H9 (cell line): ENCODE measurements at regions not wholly inside any gene's neighbourhood (a gene's known extent, or its start where the extent isn't known, plus 50 kb on each side); places are given as distances from the start of the nearest gene placed in this dataset.

Experiments used
- DNase-seq: peaks from one replicate; pipeline ENCODE4 v3.0.0-alpha.2; 2017
- H2AFZ ChIP-seq: one replicate; pipeline ENCODE4 v1.6.1; 2013; ENCODE audit warnings: mild to moderate bottlenecking, low read length, control low read depth, moderate library complexity
- H2AK5ac ChIP-seq: 2 replicates; pipeline ENCODE4 v1.6.1; 2013; ENCODE audit warnings: low read length, control low read depth, mixed read lengths; ENCODE audit not compliant: insufficient read length
- H2BK120ac ChIP-seq: one replicate; pipeline ENCODE4 v1.6.1; 2013; ENCODE audit warnings: low read depth, mild to moderate bottlenecking, low read length, control low read depth, inconsistent platforms; ENCODE audit not compliant: poor library complexity, severe bottlenecking
- H2BK12ac ChIP-seq: 2 replicates; pipeline ENCODE4 v1.6.1; 2013; ENCODE audit warnings: low read length, control low read depth, mixed read lengths, low read depth; ENCODE audit not compliant: insufficient read length
- H2BK15ac ChIP-seq: 2 replicates; pipeline ENCODE4 v1.6.1; 2013; ENCODE audit warnings: low read depth, low read length, control low read depth
- H2BK20ac ChIP-seq: one replicate; pipeline ENCODE4 v1.6.1; 2013; ENCODE audit warnings: low read depth, mild to moderate bottlenecking, low read length, control low read depth, inconsistent platforms; ENCODE audit not compliant: poor library complexity, severe bottlenecking
- H2BK5ac ChIP-seq: 2 replicates; pipeline ENCODE4 v1.6.1; 2013; ENCODE audit warnings: low read length, control low read depth, mixed read lengths; ENCODE audit not compliant: insufficient read length
- H3K14ac ChIP-seq: 2 replicates; pipeline ENCODE4 v1.6.1; 2013; ENCODE audit warnings: low read length, control low read depth; ENCODE audit not compliant: insufficient read depth
- H3K18ac ChIP-seq: 2 replicates; pipeline ENCODE4 v1.6.1; 2013; ENCODE audit warnings: low read depth, mild to moderate bottlenecking, mixed read lengths, low read length, control low read depth; ENCODE audit not compliant: insufficient read length
- H3K23ac ChIP-seq: 2 replicates; pipeline ENCODE4 v1.6.1; 2013; ENCODE audit warnings: low read length, control low read depth, mixed read lengths, low read depth; ENCODE audit not compliant: insufficient read length
- H3K23me2 ChIP-seq: 2 replicates; pipeline ENCODE4 v1.6.1; 2013; ENCODE audit warnings: low read depth, mild to moderate bottlenecking, mixed read lengths, low read length, control low read depth; ENCODE audit not compliant: insufficient read length, poor library complexity, severe bottlenecking
- H3K27ac ChIP-seq: 2 replicates; pipeline ENCODE4 v1.5.1; 2013; ENCODE audit warnings: low read length, control low read depth, mixed read lengths, low read depth; ENCODE audit not compliant: insufficient read length
- H3K27me3 ChIP-seq: 2 replicates; pipeline ENCODE4 v1.6.1; 2013; ENCODE audit warnings: low read length, control low read depth, inconsistent platforms; ENCODE audit not compliant: insufficient read depth
- H3K4ac ChIP-seq: 2 replicates; pipeline ENCODE4 v1.6.1; 2013; ENCODE audit warnings: low read depth, mild to moderate bottlenecking, control low read depth, inconsistent platforms, low read length, moderate library complexity
- H3K4me1 ChIP-seq: 2 replicates; pipeline ENCODE4 v1.6.1; 2013; ENCODE audit warnings: low read length, control low read depth, inconsistent platforms; ENCODE audit not compliant: insufficient read depth
- H3K4me2 ChIP-seq: 2 replicates; pipeline ENCODE4 v1.6.1; 2013; ENCODE audit warnings: low read length, control low read depth, mixed read lengths; ENCODE audit not compliant: insufficient read length, insufficient read depth
- H3K56ac ChIP-seq: 2 replicates; pipeline ENCODE4 v1.6.1; 2013; ENCODE audit warnings: low read depth, mild to moderate bottlenecking, mixed read lengths, low read length, control low read depth; ENCODE audit not compliant: insufficient read length
- H3K79me1 ChIP-seq: 2 replicates; pipeline ENCODE4 v1.6.1; 2013; ENCODE audit warnings: low read depth, mild to moderate bottlenecking, moderate library complexity, low read length, control low read depth, inconsistent platforms; ENCODE audit not compliant: insufficient read depth, poor library complexity, severe bottlenecking
- H3K79me2 ChIP-seq: 2 replicates; pipeline ENCODE4 v1.6.1; 2013; ENCODE audit warnings: low read length, control low read depth, inconsistent platforms; ENCODE audit not compliant: insufficient read depth
- H3K9ac ChIP-seq: 2 replicates; pipeline ENCODE4 v1.6.1; 2013; ENCODE audit warnings: low read length, control low read depth, mixed read lengths; ENCODE audit not compliant: insufficient read length; ENCODE audit errors: extremely low read depth
- H3K9me3 ChIP-seq: one replicate; pipeline ENCODE4 v1.6.1; 2013; ENCODE audit warnings: low read depth, low read length, inconsistent platforms; ENCODE audit not compliant: control insufficient read depth
- H3T11ph ChIP-seq: one replicate; pipeline ENCODE4 v1.6.1; 2013; ENCODE audit warnings: mild to moderate bottlenecking, low read length, control low read depth, inconsistent platforms
- H4K20me1 ChIP-seq: one replicate; pipeline ENCODE4 v1.6.1; 2013; ENCODE audit not compliant: control insufficient read depth, insufficient read length, insufficient read depth
- H4K5ac ChIP-seq: 2 replicates; pipeline ENCODE4 v1.6.1; 2013; ENCODE audit warnings: low read depth, mild to moderate bottlenecking, mixed read lengths, low read length, control low read depth; ENCODE audit not compliant: insufficient read length
- H4K8ac ChIP-seq: replicated peaks from 2 replicates; pipeline ENCODE4 v1.6.1; 2013; ENCODE audit warnings: low read length, control low read depth, mixed read lengths, low read depth; ENCODE audit not compliant: insufficient read length
- H4K91ac ChIP-seq: 2 replicates; pipeline ENCODE4 v1.6.1; 2013; ENCODE audit warnings: low read depth, mild to moderate bottlenecking, moderate library complexity, mixed read lengths, low read length, control low read depth; ENCODE audit not compliant: insufficient read length
- H3K27ac Mint-ChIP-seq, 3 experiments: 2 replicates in 2 of 3; 3 replicates in 1 of 3; pipeline ENCODE4 v1.8.0; 2020 to 2021; ENCODE audit warnings: mixed read lengths in 3 of 3, mild to moderate bottlenecking in 1 of 3, moderate library complexity in 1 of 3
- H3K27me3 Mint-ChIP-seq: 2 replicates; pipeline ENCODE4 v1.8.0; 2021; ENCODE audit warnings: low read depth, mild to moderate bottlenecking, moderate library complexity, mixed read lengths
- H3K36me3 Mint-ChIP-seq, 3 experiments: 2 replicates in 2 of 3; 3 replicates in 1 of 3; pipeline ENCODE4 v1.8.0; 2020 to 2021; ENCODE audit warnings: low read depth in 3 of 3, mixed read lengths in 3 of 3; ENCODE audit not compliant: insufficient read depth in 1 of 3
- H3K4me1 Mint-ChIP-seq, 2 experiments: 2 replicates each; pipeline ENCODE4 v1.8.0; 2020; ENCODE audit warnings: mixed read lengths in 2 of 2
- H3K4me3 Mint-ChIP-seq, 2 experiments: 2 replicates in 1 of 2; 3 replicates in 1 of 2; pipeline ENCODE4 v1.8.0; 2020 to 2021; ENCODE audit warnings: mild to moderate bottlenecking in 2 of 2, mixed read lengths in 2 of 2, moderate library complexity in 1 of 2
- H3K9me3 Mint-ChIP-seq, 2 experiments: 2 replicates in 1 of 2; 3 replicates in 1 of 2; pipeline ENCODE4 v1.8.0; 2020; ENCODE audit warnings: mild to moderate bottlenecking in 2 of 2, mixed read lengths in 2 of 2, moderate library complexity in 1 of 2
- CTCF ChIP-seq: fragments of 200-600 bp; sonication (generic); conservative IDR thresholded peaks from 3 replicates; pipeline ENCODE4 v1.8.0; 2021; ENCODE audit warnings: antibody characterized with exemption, mild to moderate bottlenecking
- WGBS: extraction: QIAGEN DNeasy Blood & Tissue Kit; methylation state at CpG from one replicate; pipeline ENCODE4 v1.1.7; 2013; ENCODE audit warnings: missing lambda C conversion rate, low lambda C conversion rate, mixed read lengths; ENCODE audit not compliant: insufficient read length; ENCODE audit errors: extremely low coverage; 5-methylcytosine and 5-hydroxymethylcytosine counted together

- H3K4me1 ChIP-seq = no peaks in the 10 kb centered on the region
- no peak overlapping the region for H3K4ac ChIP-seq
- H3K27me3 ChIP-seq = no peaks in the 10 kb centered on the region
- no peak overlapping the region for H2BK15ac ChIP-seq
- H3K4me2 ChIP-seq = no peak overlapping the region
- no peak overlapping the region for H3K9ac ChIP-seq
- no peak overlapping the region for H4K8ac ChIP-seq
- no peaks in the 10 kb centered on the region for H3K9me3 ChIP-seq
- no peak overlapping the region for H2BK12ac ChIP-seq
- no peak overlapping the region for H3K27ac ChIP-seq
- H3T11ph ChIP-seq = peak overlapping the region; percentile 56
- Mint-ChIP-seq H3K27ac (peak overlapping the region in 1 of 3 experiments; percentile 15; a peak in 1 of 7 replicates), H3K9me3 (no peaks in the 10 kb centered on the region), H3K4me3 (no peak overlapping the region), H3K36me3 (no peaks in the 10 kb centered on the region), H3K4me1 (peaks cover 6% of the 10 kb centered on the region in 2 experiments), H3K27me3 (no peaks in the 10 kb centered on the region)
- no peak overlapping the region for H3K14ac ChIP-seq
- H2BK120ac ChIP-seq = no peak overlapping the region
- H3K79me2 ChIP-seq = no peaks in the 10 kb centered on the region
- DNase-seq = no peak
- no peak overlapping the region for H3K23ac ChIP-seq
- H3K56ac ChIP-seq = no peak overlapping the region
- H2AK5ac ChIP-seq = no peak overlapping the region
- H4K91ac ChIP-seq = no peak overlapping the region
- TF ChIP-seq CTCF = no peak
- no peaks in the 10 kb centered on the region for H3K79me1 ChIP-seq
- H2AFZ ChIP-seq = no peak overlapping the region
- no peaks in the 10 kb centered on the region for H3K23me2 ChIP-seq
- H4K20me1 ChIP-seq = no peaks in the 10 kb centered on the region
- no peak overlapping the region for H2BK20ac ChIP-seq
- no peak overlapping the region for H4K5ac ChIP-seq
- H3K18ac ChIP-seq = no peak overlapping the region
- H2BK5ac ChIP-seq = no peak overlapping the region
- WGBS = no CpG with 5 or more reads among the region's 8 CpGs
Measured at GRCh38 chr15:39357480-39358268, 223.2 kb upstream of the THBS1 start.
